ENCODE measurements at regions not wholly inside any gene's neighbourhood (a gene's known extent, or its start where the extent isn't known, plus 50 kb on each side); places are given as distances from the start of the nearest gene placed in this dataset.

DNA sequence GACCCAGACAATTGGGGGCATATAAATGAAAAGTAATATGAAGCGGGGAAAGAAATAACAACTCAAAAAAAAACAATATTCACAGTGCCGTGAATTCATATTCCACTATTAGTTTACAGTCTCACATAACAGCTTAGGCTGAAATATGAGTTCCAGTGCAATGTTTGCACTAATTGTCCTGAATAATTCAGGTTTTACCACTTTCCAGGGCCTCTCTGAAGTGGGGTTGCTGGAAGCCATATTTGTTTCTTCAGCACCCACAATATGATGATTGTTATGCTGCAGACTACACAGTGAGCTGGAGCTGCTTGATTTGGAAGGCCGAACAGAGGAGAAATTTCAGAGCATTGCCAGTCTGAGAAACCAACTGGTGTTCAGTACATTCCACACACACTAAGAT is 894.5 kb upstream of the ACVR2A start:
- H2AFZ ChIP-seq (ENCODE audit: insufficient read depth, low read depth, low read length, poor library complexity, severe bottlenecking) = no peak overlapping the region
- WGBS (ENCODE audit: insufficient coverage) = 100% methylated on average over 1 of the region's 3 CpGs
- no peaks in the 10 kb centered on the region for H3K4me1 ChIP-seq (ENCODE audit: control insufficient read depth in 2 of 2, insufficient read depth in 2 of 2, low read length in 2 of 2)
- H3K36me3 ChIP-seq (replicated peaks in 1 of 2; ENCODE audit: control extremely low read depth in 1 of 2, control insufficient read depth in 1 of 2, extremely low read depth in 1 of 2, insufficient read depth in 2 of 2, low read length in 1 of 2) = no peaks in the 10 kb centered on the region
- H3K9me3 ChIP-seq (ENCODE audit: control extremely low read depth in 1 of 3, control insufficient read depth in 2 of 3, insufficient read depth in 1 of 3, low read length in 2 of 3) = no peaks in the 10 kb centered on the region
- H3K9me3 Mint-ChIP-seq (ENCODE audit: insufficient read depth) = peaks cover 2% of the 10 kb centered on the region
- H3K4me3 Mint-ChIP-seq = no peak overlapping the region
- no peak overlapping the region for H3K9ac ChIP-seq (ENCODE audit: low read length)
- DNase-seq = no peak
- no peak overlapping the region for H3K27ac ChIP-seq (ENCODE audit: low read length in 2 of 2)
- ATAC-seq (ENCODE audit: low read depth) = no peak
- no peak overlapping the region for H3K4me3 ChIP-seq (ENCODE audit: control extremely low read depth in 1 of 5, extremely low read depth in 1 of 5, insufficient read depth in 1 of 5, low read depth in 2 of 5, low read length in 4 of 5)
- intact Hi-C loops (cut with micrococcal nuclease) = no loop called here
- H3K79me2 ChIP-seq (ENCODE audit: control insufficient read depth, insufficient read depth, low read length) = no peaks in the 10 kb centered on the region
- H3K4me2 ChIP-seq (replicated peaks; ENCODE audit: low read depth, low read length, poor library complexity, severe bottlenecking) = no peak overlapping the region
- ChIA-PET CTCF (interaction anchor here (0.6 kb wide), 1 partner anchor 1525 kb away, joined by 3 read pairs; no protein-coding TSS in a partner anchor), POLR2A (no interaction called here)
- H4K20me1 ChIP-seq (ENCODE audit: control insufficient read depth, insufficient read depth, low read length, poor library complexity, severe bottlenecking) = no peaks in the 10 kb centered on the region
- TF ChIP-seq EZH2 (IDR thresholded peaks at IDR 0.05; ENCODE audit: borderline replicate concordance, insufficient read depth, low read depth, low read length, poor library complexity, severe bottlenecking) = no peak
- TF ChIP-seq, protein P1, sequence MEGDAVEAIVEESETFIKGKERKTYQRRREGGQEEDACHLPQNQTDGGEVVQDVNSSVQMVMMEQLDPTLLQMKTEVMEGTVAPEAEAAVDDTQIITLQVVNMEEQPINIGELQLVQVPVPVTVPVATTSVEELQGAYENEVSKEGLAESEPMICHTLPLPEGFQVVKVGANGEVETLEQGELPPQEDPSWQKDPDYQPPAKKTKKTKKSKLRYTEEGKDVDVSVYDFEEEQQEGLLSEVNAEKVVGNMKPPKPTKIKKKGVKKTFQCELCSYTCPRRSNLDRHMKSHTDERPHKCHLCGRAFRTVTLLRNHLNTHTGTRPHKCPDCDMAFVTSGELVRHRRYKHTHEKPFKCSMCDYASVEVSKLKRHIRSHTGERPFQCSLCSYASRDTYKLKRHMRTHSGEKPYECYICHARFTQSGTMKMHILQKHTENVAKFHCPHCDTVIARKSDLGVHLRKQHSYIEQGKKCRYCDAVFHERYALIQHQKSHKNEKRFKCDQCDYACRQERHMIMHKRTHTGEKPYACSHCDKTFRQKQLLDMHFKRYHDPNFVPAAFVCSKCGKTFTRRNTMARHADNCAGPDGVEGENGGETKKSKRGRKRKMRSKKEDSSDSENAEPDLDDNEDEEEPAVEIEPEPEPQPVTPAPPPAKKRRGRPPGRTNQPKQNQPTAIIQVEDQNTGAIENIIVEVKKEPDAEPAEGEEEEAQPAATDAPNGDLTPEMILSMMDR (IDR thresholded peaks at IDR 0.05) = no peak
- H3K27me3 Mint-ChIP-seq = no peaks in the 10 kb centered on the region
- H3K4me1 Mint-ChIP-seq = no peaks in the 10 kb centered on the region
- H3K27ac Mint-ChIP-seq = no peak overlapping the region
- no peaks in the 10 kb centered on the region for H3K27me3 ChIP-seq (replicated peaks in 1 of 4; ENCODE audit: control extremely low read depth in 1 of 4, control insufficient read depth in 3 of 4, insufficient read depth in 4 of 4, low read length in 3 of 4)

DNA sequence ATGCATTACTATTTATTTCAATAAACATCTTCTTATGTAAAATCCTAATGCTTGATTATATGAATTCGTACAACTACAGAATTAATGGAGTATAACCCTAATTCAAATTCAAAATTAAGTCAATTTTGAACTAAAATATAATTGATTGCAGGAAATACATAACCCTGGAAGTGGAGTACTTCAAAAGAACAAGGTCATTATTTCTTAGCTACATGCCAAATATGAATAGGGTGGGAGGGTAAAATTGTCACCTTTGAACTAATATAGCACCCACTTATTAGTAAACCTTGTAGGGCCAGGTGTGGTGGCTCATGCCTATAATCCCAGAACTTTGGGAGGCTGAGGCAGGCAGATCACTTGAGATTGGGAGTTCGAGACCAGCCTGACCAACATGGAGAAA is 895.4 kb upstream of the ACVR2A start:
- DNase-seq (no peak), ATAC-seq (ENCODE audit: low read depth) (no peak)
- 88% methylated on average over 1 of the region's 2 CpGs for WGBS (ENCODE audit: insufficient coverage)
- Mint-ChIP-seq H3K4me1 (no peaks in the 10 kb centered on the region), H3K4me3 (no peak overlapping the region), H3K9me3 (ENCODE audit: insufficient read depth) (peaks cover 2% of the 10 kb centered on the region), H3K27ac (no peak overlapping the region), H3K27me3 (no peaks in the 10 kb centered on the region)
- Histone ChIP-seq H3K9ac (ENCODE audit: low read length) (no peak overlapping the region), H4K20me1 (ENCODE audit: control insufficient read depth, insufficient read depth, low read length, poor library complexity, severe bottlenecking) (no peaks in the 10 kb centered on the region), H3K4me2 (replicated peaks; ENCODE audit: low read depth, low read length, poor library complexity, severe bottlenecking) (no peak overlapping the region), H3K27ac (ENCODE audit: low read length in 2 of 2) (no peak overlapping the region), H3K4me1 (ENCODE audit: control insufficient read depth in 2 of 2, insufficient read depth in 2 of 2, low read length in 2 of 2) (no peaks in the 10 kb centered on the region), H3K4me3 (ENCODE audit: control extremely low read depth in 1 of 5, extremely low read depth in 1 of 5, insufficient read depth in 1 of 5, low read depth in 2 of 5, low read length in 4 of 5) (no peak overlapping the region), H3K27me3 (replicated peaks in 1 of 4; ENCODE audit: control extremely low read depth in 1 of 4, control insufficient read depth in 3 of 4, insufficient read depth in 4 of 4, low read length in 3 of 4) (no peaks in the 10 kb centered on the region), H2AFZ (ENCODE audit: insufficient read depth, low read depth, low read length, poor library complexity, severe bottlenecking) (no peak overlapping the region), H3K9me3 (ENCODE audit: control extremely low read depth in 1 of 3, control insufficient read depth in 2 of 3, insufficient read depth in 1 of 3, low read length in 2 of 3) (no peaks in the 10 kb centered on the region), H3K36me3 (replicated peaks in 1 of 2; ENCODE audit: control extremely low read depth in 1 of 2, control insufficient read depth in 1 of 2, extremely low read depth in 1 of 2, insufficient read depth in 2 of 2, low read length in 1 of 2) (no peaks in the 10 kb centered on the region), H3K79me2 (ENCODE audit: control insufficient read depth, insufficient read depth, low read length) (no peaks in the 10 kb centered on the region)
- ChIA-PET CTCF (no interaction called here), POLR2A (no interaction called here)
- TF ChIP-seq, protein P1 (IDR thresholded peaks at IDR 0.05) = no peak
- intact Hi-C loops (cut with micrococcal nuclease) = no loop called here
